ENCODE measurements at regions not wholly inside any gene's neighbourhood (a gene's known extent, or its start where the extent isn't known, plus 50 kb on each side); places are given as distances from the start of the nearest gene placed in this dataset.
"Not testable (repeated sequence)": the region's sequence is repeated elsewhere in the genome, so short reads cannot be mapped to it uniquely, and the experiment has no call there.

- not testable (repeated sequence) for TF ChIP-seq CTCF (conservative IDR thresholded peaks at IDR 0.05 in 1 of 2, IDR thresholded peaks at IDR 0.05 in 1 of 2; ENCODE audit: extremely low read depth in 1 of 2, insufficient read depth in 1 of 2, low read depth in 1 of 2, low read length in 2 of 2); EZH2 (IDR thresholded peaks at IDR 0.05; ENCODE audit: borderline replicate concordance, low read length)
Measured at GRCh38 chr20:30868271-30868670, 389.2 kb upstream of the DEFB115 start.
